Head of caudate nucleus (tissue), 42 donors: ENCODE measurements at regions not wholly inside any gene's neighbourhood (a gene's known extent, or its start where the extent isn't known, plus 50 kb on each side); places are given as distances from the start of the nearest gene placed in this dataset.
A peak's percentile ranks its signal among the peaks of the same experiment; 100 is the strongest.

Experiments
- DNase-seq, 42 donors: peaks; one replicate each; pipeline versions ENCODE4 v3.0.0 to v3.0.0-alpha.2; 2020 to 2021; ENCODE audit warnings: mixed read lengths in 7 of 42
- intact Hi-C: fragments of 100-400 bp; cut with DNase I; formaldehyde crosslinking; loops from one replicate; pipeline ENCODE4 v1.15.0; 2022

DNA sequence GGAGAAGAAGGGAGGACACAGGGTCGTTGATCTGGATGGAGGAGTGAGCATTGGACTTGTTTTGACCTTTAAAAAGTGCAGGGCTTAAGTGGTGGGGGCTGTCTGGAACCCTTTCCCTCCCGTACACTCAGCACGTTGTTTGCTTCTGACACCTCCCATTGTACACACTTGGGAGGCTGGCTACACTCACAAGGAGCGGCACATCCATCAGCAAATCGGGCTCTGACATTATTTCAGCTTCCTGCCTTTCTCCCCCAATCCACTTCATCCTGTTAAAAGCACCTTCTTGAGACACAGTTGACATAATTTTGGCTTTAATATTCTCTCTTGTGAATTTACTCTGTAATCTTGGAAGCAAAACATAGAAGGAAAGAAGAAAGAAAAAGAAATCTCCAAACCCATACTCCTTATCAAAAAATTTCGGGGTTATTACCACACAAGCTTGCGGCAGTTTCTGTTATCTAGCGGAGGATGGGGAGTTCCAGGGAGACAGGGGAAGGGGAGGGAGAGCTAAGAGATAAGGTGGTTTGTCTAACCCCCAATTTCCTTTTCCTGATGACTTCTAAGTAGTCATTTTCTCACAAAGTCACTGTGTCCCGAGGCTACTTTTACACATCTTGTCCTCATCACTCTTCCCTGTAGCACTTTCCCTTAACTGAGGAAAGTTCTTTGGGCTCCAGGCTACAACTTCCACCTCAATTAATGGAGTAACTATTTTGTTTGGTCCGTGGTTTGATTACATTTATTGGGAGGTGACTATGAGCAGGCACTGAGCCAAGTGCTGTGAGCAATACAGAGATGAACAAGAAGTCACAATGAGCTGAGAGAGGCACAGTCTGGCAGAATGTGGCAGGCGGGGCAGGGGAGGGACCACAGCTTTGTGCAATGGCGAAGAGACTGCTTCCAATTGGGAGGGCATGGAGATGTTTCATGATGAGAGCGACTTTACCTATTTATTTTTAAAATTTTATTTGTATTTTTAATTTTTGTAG lies 240.1 kb upstream of the MEX3C start:
- DNase-seq = peak in 1 of 42 donors; percentile 4

DNA sequence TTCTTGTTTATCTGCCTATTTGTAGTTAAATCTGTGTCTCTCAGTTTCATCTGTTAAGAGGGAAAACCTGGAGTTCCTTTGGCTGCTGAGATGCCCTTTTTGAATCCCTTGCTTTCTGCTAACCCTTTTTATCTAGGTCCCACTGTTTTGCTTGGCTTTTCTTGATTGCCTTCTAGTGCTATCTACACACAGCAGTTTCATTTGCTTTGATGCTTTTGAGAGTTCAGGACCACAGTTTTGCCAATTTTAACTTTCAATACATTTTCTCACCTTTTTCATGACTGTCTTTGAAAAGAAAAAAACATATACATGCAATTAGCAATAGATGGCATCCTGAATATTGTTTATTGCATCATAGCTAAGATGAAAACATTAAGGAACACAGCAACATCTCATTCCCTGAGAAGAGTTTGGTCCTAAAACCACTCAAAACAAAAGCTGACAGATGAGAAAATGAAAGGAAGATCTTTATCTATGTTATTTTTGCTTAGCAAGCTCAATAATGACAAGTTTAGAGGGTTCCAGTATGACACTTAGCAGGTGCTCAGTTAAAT lies 241.4 kb upstream of the MEX3C start:
- no peak for DNase-seq
- intact Hi-C loops = no loop called here

More for the DNA sequence above, 240.1 kb upstream of the MEX3C start:
- intact Hi-C loops = no loop called here

DNA sequence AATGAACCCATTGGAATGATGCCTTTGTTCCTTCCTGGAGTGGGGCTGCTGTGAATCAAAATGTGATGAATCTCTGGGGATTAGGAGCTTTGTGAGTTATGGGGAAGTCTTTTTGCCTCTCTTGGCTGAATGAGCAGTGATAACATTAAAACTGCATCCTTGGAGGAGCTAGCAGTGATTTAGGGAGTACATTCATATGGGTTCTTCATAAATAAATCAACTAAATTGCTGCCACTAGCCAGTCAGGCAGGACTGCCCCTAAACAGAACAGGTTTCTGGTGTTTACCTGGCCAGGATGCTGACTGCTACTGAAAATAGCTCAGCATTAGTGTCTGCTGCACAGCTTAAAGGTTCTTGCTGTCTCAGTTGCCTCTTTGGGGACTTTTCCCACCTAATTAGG lies 244.5 kb upstream of the MEX3C start:
- intact Hi-C loops = no loop called here

GRCh38 chr18:51446571-51447210 lies 249.2 kb upstream of the MEX3C start:
- DNase-seq = peak in 20 of 42 donors; percentile 10 to 64 (median 38)
- intact Hi-C loops = no loop called here

More for the DNA sequence above, 244.5 kb upstream of the MEX3C start:
- no peak for DNase-seq

DNA sequence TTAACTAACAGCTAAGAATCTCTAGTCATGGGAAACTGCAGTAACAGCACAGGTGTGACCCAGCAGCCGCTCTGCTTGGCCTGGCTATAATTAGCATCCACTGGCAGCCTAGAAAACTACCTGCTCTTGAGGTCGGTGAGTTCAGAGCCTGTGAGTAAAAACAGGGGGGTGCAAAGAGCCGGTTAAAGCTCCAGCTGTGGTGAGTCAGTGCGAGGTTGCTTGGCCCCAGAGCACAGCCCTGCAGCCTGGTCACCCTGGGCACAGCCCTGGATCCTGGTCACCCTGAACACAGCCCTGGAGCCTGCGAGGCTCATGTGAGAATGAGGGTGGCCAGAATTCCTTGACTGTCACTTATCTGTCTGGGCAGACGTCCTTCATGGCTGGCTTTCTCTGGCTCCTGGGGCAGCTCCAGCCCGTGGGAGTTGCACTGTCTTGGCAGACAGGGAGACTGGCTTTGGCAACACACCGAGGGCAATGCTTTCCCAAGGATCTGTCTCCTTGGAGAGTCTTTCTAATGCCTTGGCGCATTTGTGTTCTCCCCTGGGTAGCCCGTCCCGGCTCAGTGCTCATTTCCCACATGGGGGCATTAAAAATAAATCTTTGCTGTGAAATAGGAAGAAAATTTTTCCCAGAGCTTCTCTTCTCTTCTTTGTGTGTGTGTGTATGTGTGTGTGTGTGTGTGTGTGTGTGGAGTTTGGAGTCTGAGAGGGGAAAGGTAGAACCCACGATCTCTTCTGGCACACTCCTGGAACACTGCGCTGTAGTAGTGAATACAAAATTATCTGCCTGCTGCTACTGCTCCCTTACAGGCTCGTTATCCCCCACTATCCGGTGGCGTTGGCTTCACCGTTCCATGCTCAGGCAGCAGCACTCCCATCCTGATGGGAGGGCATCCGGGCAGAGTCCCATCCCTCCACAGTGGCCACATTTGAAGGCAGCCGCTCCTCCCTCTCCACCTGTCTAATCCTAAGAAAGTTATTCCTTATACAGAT lies 250.2 kb upstream of the MEX3C start:
- intact Hi-C loops = no loop called here
- DNase-seq = peak in 31 of 42 donors; percentile 4 to 66 (median 30)

DNA sequence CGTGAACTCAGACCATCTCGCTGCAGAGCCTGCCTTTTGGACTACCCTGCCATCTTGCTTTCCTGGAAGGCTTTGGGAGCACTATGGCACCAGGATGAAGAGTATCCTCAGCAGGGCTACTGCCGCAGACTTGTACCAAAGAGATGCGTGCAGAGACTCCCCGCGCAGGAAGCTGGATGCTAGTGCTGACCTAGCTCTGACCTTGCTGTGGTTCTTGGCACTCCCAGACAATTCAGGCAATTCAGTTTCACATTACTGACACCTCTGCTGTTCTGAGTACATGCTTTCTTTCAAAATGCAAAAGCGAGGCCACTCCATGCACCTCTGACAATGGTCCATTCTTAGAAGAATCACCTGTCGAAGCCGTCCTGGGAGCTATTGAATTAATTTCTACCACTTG lies 251.5 kb upstream of the MEX3C start:
- intact Hi-C loops = no loop called here
- no peak for DNase-seq

- DNase-seq = no peak
- intact Hi-C loops = no loop called here
These were observed 256.1 kb upstream of the MEX3C start for GRCh38 chr18:51453594-51453993.

DNA sequence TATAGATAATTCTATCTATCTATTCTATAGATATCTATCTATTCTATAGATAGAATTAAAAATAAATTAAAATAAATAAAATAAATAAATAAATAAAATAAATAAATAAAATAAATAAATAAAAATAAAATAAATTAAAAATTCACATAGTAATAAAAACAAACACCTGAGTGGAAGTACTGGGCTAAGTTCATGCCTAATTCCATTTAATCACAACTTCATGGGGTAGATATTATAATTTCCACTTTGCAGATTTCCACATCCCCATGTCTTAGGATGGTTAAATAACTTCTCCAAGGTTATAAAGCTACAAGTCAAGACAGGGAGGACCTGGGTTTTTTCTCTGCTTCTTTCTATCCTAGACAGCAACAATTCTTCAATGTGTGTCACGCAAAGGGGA lies 261.4 kb upstream of the MEX3C start:
- intact Hi-C loops = no loop called here
- no peak for DNase-seq

- no peak for DNase-seq
These were observed 264.5 kb upstream of the MEX3C start for GRCh38 chr18:51461956-51462355.

DNA sequence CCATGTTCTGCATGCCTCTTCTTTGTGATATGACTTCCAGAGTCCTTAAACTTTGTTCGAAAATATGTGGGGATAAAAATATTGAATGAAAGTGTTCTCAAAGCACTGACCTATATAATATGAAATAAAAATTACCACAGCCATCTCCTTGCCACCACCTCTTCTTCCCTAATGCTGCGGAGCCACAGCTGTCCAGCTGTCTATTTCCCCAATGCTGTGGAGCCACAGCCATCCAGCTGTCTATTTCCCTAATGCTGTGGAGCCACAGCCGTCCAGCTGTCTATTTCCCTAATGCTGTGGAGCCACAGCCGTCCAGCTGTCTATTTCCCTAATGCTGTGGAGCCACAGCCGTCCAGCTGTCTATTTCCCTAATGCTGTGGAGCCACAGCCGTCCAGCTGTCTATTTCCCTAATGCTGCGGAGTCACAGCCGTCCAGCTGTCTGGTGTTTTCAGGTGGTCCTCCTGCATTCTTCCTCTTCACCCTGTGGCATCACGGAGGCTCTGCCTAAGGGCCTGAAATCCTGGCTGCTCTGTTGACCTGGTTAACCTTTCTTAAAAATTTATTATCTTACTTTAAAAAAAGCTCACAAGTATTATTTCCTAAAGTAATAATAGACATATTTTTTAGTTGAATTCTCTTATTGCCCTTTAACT lies 266.1 kb upstream of the MEX3C start:
- no peak for DNase-seq
- intact Hi-C loops = no loop called here

More at GRCh38 chr18:51461956-51462355, 264.5 kb upstream of the MEX3C start:
- intact Hi-C loops = no loop called here

GRCh38 chr18:51478908-51479307 lies 281.4 kb upstream of the MEX3C start:
- intact Hi-C loops = no loop called here
- peak in 1 of 42 donors; percentile 7 for DNase-seq

GRCh38 chr18:51479736-51480135 lies 282.3 kb upstream of the MEX3C start:
- intact Hi-C loops = no loop called here
- DNase-seq = no peak

- DNase-seq = peak in 4 of 42 donors; percentile 14 to 28 (median 24)
- intact Hi-C loops = no loop called here
These were observed 283.2 kb upstream of the MEX3C start for GRCh38 chr18:51480407-51481261.

- no peak for DNase-seq
- intact Hi-C loops = no loop called here
These were observed 289.4 kb upstream of the MEX3C start for GRCh38 chr18:51486735-51487366.

- intact Hi-C loops = no loop called here
- DNase-seq = no peak
These were observed 292.9 kb upstream of the MEX3C start for GRCh38 chr18:51490417-51490816.

GRCh38 chr18:51490860-51491259 lies 293.4 kb upstream of the MEX3C start:
- no peak for DNase-seq
- intact Hi-C loops = no loop called here
